Activated T-cell treated with anti-CD3 and anti-CD28 coated beads, Interleukin-2, amount 50 U/mL, for 72 hours (primary cell): ENCODE measurements at regions not wholly inside any gene's neighbourhood (a gene's known extent, or its start where the extent isn't known, plus 50 kb on each side); places are given as distances from the start of the nearest gene placed in this dataset.
"Not testable (repeated sequence)": the region's sequence is repeated elsewhere in the genome, so short reads cannot be mapped to it uniquely, and the experiment has no call there.

Experiments used
- ATAC-seq, 2 donors: fragments of 150-1000 bp; cut with Tn5 transposase; replicated peaks in 1 of 2; 2 replicates each; pipeline ENCODE4 v1.10.0; 2021; ENCODE audit warnings: moderate library complexity in 2 of 2, mild to moderate bottlenecking in 1 of 2
- DNase-seq, 2 donors: peaks; one replicate each; pipeline ENCODE4 v3.0.0; 2021 to 2022; ENCODE audit warnings: mixed read lengths in 1 of 2
- H3K27ac Mint-ChIP-seq: one replicate; pipeline ENCODE4 v1.8.0; 2022; ENCODE audit warnings: mild to moderate bottlenecking, moderate library complexity, mixed read lengths
- H3K27me3 Mint-ChIP-seq: one replicate; pipeline ENCODE4 v1.8.0; 2022; ENCODE audit warnings: low read depth, mixed read lengths
- H3K36me3 Mint-ChIP-seq, 2 donors: one replicate each; pipeline ENCODE4 v1.8.0; 2022; ENCODE audit warnings: mixed read lengths in 2 of 2, mild to moderate bottlenecking in 1 of 2; ENCODE audit not compliant: insufficient read depth in 2 of 2
- H3K4me1 Mint-ChIP-seq: one replicate; pipeline ENCODE4 v1.8.0; 2022; ENCODE audit warnings: low read depth, mixed read lengths
- H3K4me3 Mint-ChIP-seq, 2 donors: one replicate each; pipeline ENCODE4 v1.8.0; 2022; ENCODE audit warnings: mild to moderate bottlenecking in 2 of 2, mixed read lengths in 2 of 2, moderate library complexity in 2 of 2
- H3K9me3 Mint-ChIP-seq, 2 donors: one replicate each; pipeline ENCODE4 v1.8.0; 2022; ENCODE audit warnings: mixed read lengths in 2 of 2

DNA sequence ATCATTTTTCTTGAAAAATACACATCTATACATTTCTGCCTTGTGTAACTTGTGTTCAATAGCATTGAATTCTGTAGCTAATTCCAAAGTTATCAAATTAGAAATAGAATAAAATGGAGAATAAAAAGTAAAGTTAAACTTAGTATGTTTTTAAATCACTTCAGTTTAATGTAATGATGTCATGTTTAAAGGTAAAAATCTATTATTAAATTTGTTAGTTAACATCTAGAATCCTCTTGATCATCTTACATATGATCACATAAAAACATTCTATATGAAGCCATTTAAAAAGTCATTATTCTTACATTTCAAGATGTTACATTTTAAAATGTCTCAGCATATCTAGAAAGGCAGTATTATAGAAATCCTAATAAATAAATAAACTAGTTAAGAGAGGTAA is 1163.2 kb downstream of the PLA2G4A start:
- Mint-ChIP-seq H3K27ac (no peak overlapping the region), H3K9me3 (peaks cover 2% of the 10 kb centered on the region in 2 donors), H3K4me3 (no peak overlapping the region), H3K36me3 (no peaks in the 10 kb centered on the region), H3K4me1 (no peaks in the 10 kb centered on the region), H3K27me3 (no peaks in the 10 kb centered on the region)
- DNase-seq (no peak), ATAC-seq (no peak)

- no peaks in the 10 kb centered on the region for H3K36me3 Mint-ChIP-seq
- no peak overlapping the region for H3K27ac Mint-ChIP-seq
- no peaks in the 10 kb centered on the region for H3K4me1 Mint-ChIP-seq
- no peak overlapping the region for H3K4me3 Mint-ChIP-seq
- ATAC-seq: no peak
- peaks cover 2 to 5% of the 10 kb centered on the region in 2 donors for H3K9me3 Mint-ChIP-seq
- no peaks in the 10 kb centered on the region for H3K27me3 Mint-ChIP-seq
- no peak for DNase-seq
Observed at GRCh38 chr1:187996780-187997179, 1168.0 kb downstream of the PLA2G4A start.

DNA sequence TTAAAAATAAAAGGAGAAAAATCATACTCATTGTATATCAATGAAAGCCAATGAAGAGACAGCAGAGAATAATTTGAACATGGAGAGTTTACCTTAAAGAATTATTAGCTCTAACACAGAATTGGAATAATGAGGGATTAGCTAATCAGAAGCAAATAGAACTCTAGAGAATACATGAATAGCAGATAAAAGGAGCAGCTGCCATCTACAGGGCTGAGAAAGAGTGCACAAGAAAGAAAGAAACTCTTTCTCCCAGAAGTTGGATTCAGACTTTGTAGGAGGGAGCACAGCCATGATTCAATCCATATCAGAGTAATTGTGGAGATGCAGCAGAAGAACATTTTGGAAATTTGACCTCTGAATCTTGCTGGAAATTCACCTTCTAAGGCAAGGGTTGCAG is 1171.2 kb downstream of the PLA2G4A start:
- Mint-ChIP-seq H3K27me3 (no peaks in the 10 kb centered on the region), H3K9me3 (peaks cover 1 to 7% of the 10 kb centered on the region in 2 donors), H3K27ac (no peak overlapping the region), H3K4me3 (no peak overlapping the region), H3K4me1 (no peaks in the 10 kb centered on the region), H3K36me3 (no peaks in the 10 kb centered on the region)
- ATAC-seq (no peak), DNase-seq (no peak)

DNA sequence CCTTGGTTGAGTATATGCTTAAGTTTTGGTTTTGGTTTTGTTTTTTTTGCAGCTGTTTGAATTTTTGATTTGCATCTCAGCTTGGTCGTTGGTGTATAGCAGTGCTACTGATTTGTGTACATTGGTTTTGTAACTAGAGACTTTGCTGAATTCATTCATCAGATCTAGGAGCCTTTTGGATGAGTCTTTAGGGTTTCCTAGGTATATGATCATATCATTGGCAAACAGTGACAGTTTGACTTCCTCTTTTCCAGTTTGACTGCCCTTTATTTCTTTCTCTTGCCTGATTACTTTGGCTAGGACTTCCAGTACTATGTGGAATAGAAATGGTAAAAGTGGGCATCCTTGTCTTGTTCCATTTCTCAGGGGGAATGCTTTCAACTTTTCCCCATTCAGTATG is 1174.9 kb downstream of the PLA2G4A start:
- H3K4me1 Mint-ChIP-seq, H3K27me3 Mint-ChIP-seq, H3K27ac Mint-ChIP-seq, H3K4me3 Mint-ChIP-seq, H3K36me3 Mint-ChIP-seq, H3K9me3 Mint-ChIP-seq, ATAC-seq, DNase-seq: not testable (repeated sequence)

DNA sequence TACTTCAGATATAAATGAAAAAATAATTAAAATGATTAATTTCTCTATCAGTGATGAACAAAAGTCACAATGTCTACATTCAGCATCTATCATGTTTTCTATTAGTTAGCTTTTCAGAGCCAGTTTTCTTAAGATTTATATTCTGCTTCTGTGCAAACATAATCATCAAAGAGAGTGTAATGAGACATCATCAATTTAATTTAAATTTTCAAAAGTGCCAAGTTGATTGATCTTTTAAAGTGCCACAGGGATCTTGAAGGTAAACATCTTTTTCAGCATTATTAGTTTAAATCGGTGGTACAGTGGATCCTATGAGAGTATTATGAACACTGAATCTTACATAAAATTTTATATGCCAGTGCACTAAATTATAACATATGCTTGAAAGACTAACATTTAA is 1176.1 kb downstream of the PLA2G4A start:
- no peaks in the 10 kb centered on the region for H3K36me3 Mint-ChIP-seq
- ATAC-seq (no peak), DNase-seq (no peak)
- H3K4me1 Mint-ChIP-seq: no peaks in the 10 kb centered on the region
- no peak overlapping the region for H3K27ac Mint-ChIP-seq
- no peaks in the 10 kb centered on the region for H3K27me3 Mint-ChIP-seq
- no peak overlapping the region for H3K4me3 Mint-ChIP-seq
- H3K9me3 Mint-ChIP-seq: peaks cover 2 to 7% of the 10 kb centered on the region in 2 donors

- peaks cover 2 to 4% of the 10 kb centered on the region in 2 donors for H3K9me3 Mint-ChIP-seq
- no peaks in the 10 kb centered on the region for H3K4me1 Mint-ChIP-seq
- H3K27ac Mint-ChIP-seq: no peak overlapping the region
- H3K36me3 Mint-ChIP-seq: no peaks in the 10 kb centered on the region
- ATAC-seq (no peak), DNase-seq (no peak)
- no peaks in the 10 kb centered on the region for H3K27me3 Mint-ChIP-seq
- H3K4me3 Mint-ChIP-seq: no peak overlapping the region
Observed at GRCh38 chr1:188006354-188006753, 1177.6 kb downstream of the PLA2G4A start.

DNA sequence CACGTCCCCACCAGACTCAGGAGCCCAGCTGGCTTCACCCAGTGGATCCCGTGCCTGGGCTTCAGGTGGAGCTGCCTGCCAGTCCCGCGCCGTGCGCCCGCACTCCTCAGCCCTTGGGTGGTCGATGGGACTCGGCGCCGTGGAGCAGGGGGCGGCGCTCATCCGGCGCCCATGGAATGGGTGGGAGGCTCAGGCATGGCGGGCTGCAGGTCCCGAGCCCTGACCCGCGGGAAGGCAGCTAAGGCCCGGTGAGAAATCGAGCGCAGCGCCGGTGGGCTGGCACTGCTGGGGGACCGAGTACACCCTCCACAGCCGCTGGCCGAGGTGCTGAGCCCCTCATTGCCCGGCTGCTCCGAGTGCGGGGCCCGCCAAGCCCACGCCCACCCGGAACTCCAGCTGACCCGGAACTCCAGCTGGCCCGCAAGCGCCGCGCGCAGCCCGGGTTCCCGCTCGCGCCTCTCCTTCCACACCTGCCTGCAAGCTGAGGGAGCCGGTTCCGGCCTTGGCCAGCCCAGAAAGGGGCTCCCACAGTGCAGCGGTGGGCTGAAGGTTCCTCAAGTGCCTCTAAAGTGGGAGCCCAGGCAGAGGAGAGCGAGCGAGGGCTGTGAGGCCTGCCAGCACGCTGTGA is 1184.6 kb downstream of the PLA2G4A start:
- not testable (repeated sequence) for DNase-seq, ATAC-seq, H3K4me3 Mint-ChIP-seq, H3K9me3 Mint-ChIP-seq, H3K4me1 Mint-ChIP-seq, H3K27ac Mint-ChIP-seq, H3K36me3 Mint-ChIP-seq, H3K27me3 Mint-ChIP-seq

- peaks cover 1 to 13% of the 10 kb centered on the region in 2 donors for H3K9me3 Mint-ChIP-seq
- no peaks in the 10 kb centered on the region for H3K4me1 Mint-ChIP-seq
- no peaks in the 10 kb centered on the region for H3K36me3 Mint-ChIP-seq
- H3K27ac Mint-ChIP-seq: no peak overlapping the region
- no peak for ATAC-seq
- no peak overlapping the region for H3K4me3 Mint-ChIP-seq
- no peak for DNase-seq
- no peaks in the 10 kb centered on the region for H3K27me3 Mint-ChIP-seq
Observed at GRCh38 chr1:188017921-188018320, 1189.2 kb downstream of the PLA2G4A start.

DNA sequence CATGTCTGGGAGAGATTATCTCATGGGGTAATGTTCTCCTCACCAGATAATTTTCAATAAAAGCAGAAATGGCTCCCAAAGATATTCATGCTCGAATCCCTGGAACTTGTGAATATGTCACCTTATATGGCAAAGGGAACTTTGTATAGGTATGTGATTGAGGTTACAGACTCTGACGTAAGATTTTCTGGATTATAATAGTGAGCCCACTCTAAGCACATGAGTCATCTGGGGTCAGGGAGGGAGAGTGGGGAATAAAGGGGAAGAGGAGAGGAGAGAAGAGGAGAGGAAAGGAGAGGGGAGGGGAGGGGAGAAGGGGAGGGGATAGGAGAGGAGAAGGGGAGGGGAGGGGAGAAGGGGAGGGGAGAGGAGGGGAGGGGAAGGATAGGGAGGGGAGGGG is 1193.9 kb downstream of the PLA2G4A start:
- H3K27me3 Mint-ChIP-seq: no peaks in the 10 kb centered on the region
- H3K9me3 Mint-ChIP-seq: peaks cover 4 to 13% of the 10 kb centered on the region in 2 donors
- ATAC-seq (no peak), DNase-seq (no peak)
- no peak overlapping the region for H3K27ac Mint-ChIP-seq
- no peaks in the 10 kb centered on the region for H3K4me1 Mint-ChIP-seq
- H3K36me3 Mint-ChIP-seq: no peaks in the 10 kb centered on the region
- no peak overlapping the region for H3K4me3 Mint-ChIP-seq

DNA sequence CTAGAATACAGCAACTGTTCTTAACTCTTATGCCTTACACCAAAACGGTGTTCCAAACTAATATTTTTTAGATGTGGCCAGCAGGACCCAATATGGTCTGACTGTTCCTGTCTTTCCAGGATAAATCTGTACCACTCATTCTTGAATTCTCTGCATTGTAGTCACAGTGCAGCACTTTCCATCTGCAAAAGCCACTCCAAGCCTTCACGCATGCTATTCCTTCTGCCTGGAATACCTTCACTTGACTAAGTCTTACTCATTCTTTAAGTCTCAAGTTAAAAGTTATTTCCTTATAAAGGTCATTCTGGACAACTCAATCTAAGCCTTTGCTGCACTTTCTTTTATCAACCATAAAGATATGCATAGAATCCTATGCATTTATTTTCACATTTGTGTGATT is 1194.5 kb downstream of the PLA2G4A start:
- Mint-ChIP-seq H3K4me1 (no peaks in the 10 kb centered on the region), H3K27me3 (no peaks in the 10 kb centered on the region), H3K36me3 (no peaks in the 10 kb centered on the region), H3K27ac (no peak overlapping the region), H3K9me3 (peaks cover 4 to 14% of the 10 kb centered on the region in 2 donors), H3K4me3 (no peak overlapping the region)
- ATAC-seq (no peak), DNase-seq (no peak)

DNA sequence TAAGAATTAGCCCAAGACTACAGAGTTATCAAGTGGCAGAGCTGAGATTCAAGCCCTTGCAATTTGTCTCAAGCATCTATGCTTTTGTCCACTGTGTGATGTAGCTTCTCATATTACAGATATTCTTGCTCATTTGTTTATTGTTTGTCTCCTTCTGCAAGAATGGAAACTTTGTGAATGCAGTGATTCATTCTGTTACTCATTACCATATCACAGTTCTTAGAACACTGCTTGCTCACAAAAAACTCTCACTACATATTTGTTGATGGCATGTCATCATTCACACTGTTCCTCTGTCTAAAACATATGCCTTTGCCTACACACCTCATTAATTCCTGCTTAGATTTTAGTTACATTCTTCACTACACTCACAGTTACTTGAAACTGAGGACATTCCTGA is 1198.9 kb downstream of the PLA2G4A start:
- H3K4me1 Mint-ChIP-seq: no peaks in the 10 kb centered on the region
- no peak overlapping the region for H3K4me3 Mint-ChIP-seq
- peaks cover 2 to 4% of the 10 kb centered on the region in 2 donors for H3K9me3 Mint-ChIP-seq
- no peaks in the 10 kb centered on the region for H3K36me3 Mint-ChIP-seq
- no peak overlapping the region for H3K27ac Mint-ChIP-seq
- ATAC-seq: peak in 1 of 2 donors; percentile 36
- H3K27me3 Mint-ChIP-seq: no peaks in the 10 kb centered on the region
- DNase-seq: no peak

- H3K36me3 Mint-ChIP-seq: not testable (repeated sequence)
Observed at GRCh38 chr1:188037572-188037971, 1208.8 kb downstream of the PLA2G4A start.

DNA sequence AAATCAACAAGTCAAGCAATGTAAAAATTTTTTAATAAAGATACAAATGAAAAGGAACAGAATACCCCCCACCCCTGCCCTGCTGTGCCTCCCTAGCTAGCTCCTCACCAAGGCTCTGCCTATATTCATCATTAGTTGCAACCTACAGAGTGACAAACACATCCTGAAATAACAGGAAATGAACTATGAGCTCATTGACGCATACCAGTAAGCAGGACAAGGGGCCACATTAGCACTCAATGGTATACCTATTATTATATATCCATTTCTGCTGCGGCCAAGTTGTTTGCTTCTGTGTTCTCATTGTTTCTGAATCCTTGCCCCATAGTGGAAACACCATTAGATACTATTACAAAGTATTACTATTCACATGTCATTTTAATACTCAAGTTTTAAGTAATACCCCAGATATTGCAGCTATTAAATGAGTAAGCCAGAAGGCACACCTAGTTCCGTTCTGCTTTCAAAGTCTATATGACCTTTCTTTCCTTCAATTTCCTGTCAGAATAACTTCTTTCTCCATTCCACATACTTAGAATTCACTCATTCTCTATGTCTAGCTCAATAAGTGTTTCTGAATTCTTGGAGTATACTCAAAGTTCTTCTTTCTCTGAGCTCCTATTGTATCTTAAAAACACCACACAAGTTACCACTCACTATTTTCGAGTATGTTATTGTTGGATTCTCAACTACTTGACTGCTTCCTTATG is 1214.9 kb downstream of the PLA2G4A start:
- Mint-ChIP-seq H3K36me3 (no peaks in the 10 kb centered on the region), H3K4me3 (no peak overlapping the region), H3K4me1 (no peaks in the 10 kb centered on the region), H3K9me3 (peaks cover 0 to 4% of the 10 kb centered on the region in 2 donors), H3K27ac (no peak overlapping the region), H3K27me3 (no peaks in the 10 kb centered on the region)
- DNase-seq (no peak), ATAC-seq (no peak)

More at GRCh38 chr1:188037572-188037971, 1208.8 kb downstream of the PLA2G4A start:
- not testable (repeated sequence) for ATAC-seq, H3K27ac Mint-ChIP-seq, DNase-seq, H3K27me3 Mint-ChIP-seq, H3K9me3 Mint-ChIP-seq, H3K4me3 Mint-ChIP-seq, H3K4me1 Mint-ChIP-seq

GRCh38 chr1:188050250-188050649 is 1221.5 kb downstream of the PLA2G4A start:
- Mint-ChIP-seq H3K36me3 (no peaks in the 10 kb centered on the region), H3K4me3 (no peak overlapping the region), H3K9me3 (peaks cover 2 to 4% of the 10 kb centered on the region in 2 donors), H3K27ac (no peak overlapping the region), H3K27me3 (no peaks in the 10 kb centered on the region), H3K4me1 (no peaks in the 10 kb centered on the region)
- DNase-seq (no peak), ATAC-seq (no peak)
